Renal cortical epithelial cell (primary cell): ENCODE measurements at regions not wholly inside any gene's neighbourhood (a gene's known extent, or its start where the extent isn't known, plus 50 kb on each side); places are given as distances from the start of the nearest gene placed in this dataset.
A peak's percentile ranks its signal among the peaks of the same experiment; 100 is the strongest.

Source experiments
- DNase-seq: peaks from one replicate; pipeline ENCODE4 v3.0.0-alpha.2; 2011; ENCODE audit warnings: low read depth

- peak; percentile 19 for DNase-seq
Measured at GRCh38 chr12:89859508-89860220, 151.0 kb upstream of the ATP2B1 start.

DNA sequence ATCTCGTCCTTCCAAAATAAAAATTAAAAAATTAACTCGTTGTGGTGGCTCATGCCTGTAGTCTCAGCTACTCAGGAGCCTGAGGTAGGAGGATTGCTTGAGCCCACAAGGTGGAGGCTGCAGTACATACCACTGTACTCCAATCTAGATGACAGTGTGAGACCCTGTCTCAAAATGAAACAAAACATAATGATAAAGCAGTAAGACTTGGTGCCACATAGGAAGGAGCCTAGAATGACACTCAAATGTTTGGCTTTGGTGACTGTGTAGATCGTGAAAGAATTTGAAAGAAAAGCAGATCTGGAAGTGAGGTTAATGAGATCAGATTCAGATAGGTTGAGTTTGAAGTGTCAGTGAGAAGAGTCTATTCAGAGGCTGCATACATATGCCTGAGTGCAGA is 150.1 kb upstream of the ATP2B1 start:
- DNase-seq: no peak

GRCh38 chr12:89857652-89858274 is 149.1 kb upstream of the ATP2B1 start:
- DNase-seq: no peak

DNA sequence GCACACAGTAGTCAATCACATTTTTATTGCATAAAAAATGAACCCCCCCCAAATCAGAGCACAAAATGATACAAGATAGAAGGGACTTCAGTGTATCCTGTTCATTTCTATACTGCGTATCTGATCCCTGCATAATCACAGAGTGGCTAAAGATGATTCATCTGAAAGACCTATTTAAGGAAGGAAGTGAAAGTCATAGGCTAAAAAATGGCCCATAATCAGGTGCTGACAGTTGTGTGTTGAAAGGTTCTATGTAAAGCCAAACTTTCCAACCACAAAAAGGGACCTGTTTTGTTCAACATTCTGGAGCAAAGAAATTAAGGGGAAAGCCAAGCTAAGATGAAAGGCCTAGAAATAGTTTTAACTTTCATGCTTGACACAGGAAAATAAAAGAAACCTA is 147.8 kb upstream of the ATP2B1 start:
- peak; percentile 56 for DNase-seq

DNA sequence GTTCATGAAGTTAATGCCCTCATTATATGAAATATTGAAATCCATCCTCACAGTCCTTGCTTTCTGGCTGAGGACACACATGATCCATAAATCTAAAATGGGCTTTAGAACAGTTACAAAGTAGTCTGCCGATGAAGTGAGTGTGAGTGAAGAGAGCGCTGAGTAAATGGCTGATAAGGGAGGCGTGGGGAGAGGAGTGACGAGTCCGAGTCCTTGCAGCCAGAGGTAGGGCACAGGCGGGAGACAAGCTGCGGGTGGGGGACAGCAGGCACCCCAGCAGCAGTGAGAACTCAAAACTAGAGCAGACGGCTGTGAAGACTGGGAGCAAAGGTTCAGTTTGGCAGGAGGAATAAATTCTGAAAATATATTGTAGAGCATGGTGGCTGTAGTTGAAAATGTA is 140.1 kb upstream of the ATP2B1 start:
- no peak for DNase-seq

- DNase-seq: no peak
Measured at GRCh38 chr12:89846473-89847055, 137.9 kb upstream of the ATP2B1 start.

- DNase-seq: no peak
Measured at GRCh38 chr12:89845767-89846166, 137.1 kb upstream of the ATP2B1 start.

GRCh38 chr12:89845366-89845765 is 136.7 kb upstream of the ATP2B1 start:
- no peak for DNase-seq

DNA sequence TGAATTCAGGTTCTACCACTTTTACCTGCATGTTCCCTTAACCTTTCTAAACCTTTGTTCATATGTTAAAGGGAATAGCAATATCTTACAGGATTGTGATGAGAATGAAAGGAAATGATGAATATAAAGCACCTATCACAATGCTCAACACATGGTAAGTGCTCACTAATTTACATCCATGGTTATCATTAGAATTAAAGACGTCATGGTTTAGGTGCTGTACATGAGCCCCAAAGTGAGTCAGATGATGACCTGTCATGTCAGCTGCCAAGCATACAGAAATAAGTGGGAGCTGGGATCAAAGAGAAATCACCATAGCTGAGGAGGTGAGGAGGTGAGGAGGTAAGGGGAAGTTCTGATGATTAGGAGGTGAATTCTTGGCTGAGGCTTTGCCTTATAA is 135.9 kb upstream of the ATP2B1 start:
- no peak for DNase-seq

DNA sequence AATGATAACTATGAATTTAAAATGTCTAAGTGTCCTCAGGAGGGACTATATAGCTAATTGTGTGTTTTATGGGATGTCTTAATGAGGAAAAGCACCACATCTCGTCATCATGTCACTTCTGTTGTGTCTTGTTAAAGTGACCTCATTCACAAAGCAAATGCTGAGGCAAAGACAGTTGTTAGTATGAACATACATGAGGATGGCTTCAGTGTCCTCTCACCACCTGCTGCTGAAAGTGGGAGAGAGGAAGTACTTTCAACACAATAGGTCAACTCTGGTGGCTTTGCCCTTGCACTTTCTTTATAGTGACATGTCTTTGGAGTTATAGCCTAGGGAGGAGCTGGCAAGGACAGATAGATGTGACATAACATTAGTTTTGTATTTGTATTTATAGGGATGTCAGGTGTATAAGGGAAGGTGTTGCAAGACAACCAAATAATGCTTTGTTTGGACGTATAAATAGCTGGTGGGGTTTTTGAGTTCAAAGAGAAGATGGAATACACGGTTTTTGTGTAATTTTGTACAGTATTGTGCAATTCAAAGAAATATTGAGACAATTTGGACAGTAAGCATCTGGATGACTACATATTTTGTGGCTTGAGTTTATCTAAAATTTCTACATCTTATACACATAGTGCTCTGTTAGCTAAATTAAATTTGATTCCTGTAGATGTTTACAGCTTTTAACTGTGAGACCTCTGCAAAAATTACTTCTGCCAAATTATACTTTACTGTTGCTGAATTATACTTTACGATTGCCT is 131.7 kb upstream of the ATP2B1 start:
- no peak for DNase-seq

DNA sequence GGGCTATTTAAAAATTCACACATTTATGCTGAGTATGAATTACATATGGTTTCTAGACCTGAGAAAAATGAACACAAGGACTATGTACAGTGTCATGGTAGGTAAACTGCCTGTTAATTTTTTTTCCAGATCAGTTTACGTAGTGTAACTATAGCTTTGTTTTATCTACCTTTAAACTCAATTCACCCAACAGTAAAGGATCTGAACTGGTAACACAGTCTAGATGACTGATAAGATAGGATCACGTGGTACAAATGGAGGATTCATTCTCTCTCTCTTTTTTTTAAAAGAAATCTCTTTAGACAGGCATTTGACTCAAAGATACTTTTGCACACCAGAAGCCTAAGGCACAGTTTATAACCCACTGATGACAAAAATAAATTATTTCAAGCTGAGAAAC is 130.8 kb upstream of the ATP2B1 start:
- no peak for DNase-seq

- no peak for DNase-seq
Measured at GRCh38 chr12:89838833-89839232, 130.2 kb upstream of the ATP2B1 start.

DNA sequence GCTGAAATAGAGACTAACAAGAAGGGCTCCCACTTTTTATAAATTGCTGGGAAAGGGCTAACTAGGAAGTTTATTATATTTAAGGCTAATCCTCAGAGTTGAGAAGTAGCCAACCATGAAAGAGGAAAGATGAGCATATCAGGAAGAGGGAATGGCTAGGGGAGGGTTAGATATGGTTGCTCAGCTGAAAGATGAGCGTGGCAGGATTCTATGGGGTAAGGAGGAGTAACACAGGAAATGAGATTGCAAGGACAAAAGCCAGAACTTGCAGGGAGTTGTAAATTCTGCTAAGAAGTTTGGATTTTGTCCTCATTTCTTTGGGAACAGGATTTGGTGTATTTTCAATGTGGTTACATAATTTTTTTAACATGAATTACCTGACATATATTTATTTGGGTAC is 127.4 kb upstream of the ATP2B1 start:
- DNase-seq: no peak

DNA sequence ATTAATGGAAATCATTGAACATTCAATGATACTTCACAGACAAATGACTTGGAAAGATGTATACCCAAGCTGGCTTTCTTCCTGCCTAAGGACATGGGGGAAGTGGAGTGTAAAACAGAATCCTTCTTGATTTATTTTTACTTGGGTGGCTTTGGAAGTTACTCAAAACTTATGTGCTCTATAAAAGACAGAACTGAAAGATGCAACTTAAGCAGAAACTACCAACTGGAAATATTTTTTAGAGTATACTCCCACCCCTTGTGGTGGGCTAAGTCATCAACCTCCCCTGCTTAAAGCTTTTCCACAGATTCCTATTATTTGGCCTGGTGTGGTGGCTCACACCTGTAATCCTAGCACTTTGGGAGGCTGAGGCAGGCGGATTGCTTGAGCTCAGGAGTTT is 126.0 kb upstream of the ATP2B1 start:
- DNase-seq: no peak

DNA sequence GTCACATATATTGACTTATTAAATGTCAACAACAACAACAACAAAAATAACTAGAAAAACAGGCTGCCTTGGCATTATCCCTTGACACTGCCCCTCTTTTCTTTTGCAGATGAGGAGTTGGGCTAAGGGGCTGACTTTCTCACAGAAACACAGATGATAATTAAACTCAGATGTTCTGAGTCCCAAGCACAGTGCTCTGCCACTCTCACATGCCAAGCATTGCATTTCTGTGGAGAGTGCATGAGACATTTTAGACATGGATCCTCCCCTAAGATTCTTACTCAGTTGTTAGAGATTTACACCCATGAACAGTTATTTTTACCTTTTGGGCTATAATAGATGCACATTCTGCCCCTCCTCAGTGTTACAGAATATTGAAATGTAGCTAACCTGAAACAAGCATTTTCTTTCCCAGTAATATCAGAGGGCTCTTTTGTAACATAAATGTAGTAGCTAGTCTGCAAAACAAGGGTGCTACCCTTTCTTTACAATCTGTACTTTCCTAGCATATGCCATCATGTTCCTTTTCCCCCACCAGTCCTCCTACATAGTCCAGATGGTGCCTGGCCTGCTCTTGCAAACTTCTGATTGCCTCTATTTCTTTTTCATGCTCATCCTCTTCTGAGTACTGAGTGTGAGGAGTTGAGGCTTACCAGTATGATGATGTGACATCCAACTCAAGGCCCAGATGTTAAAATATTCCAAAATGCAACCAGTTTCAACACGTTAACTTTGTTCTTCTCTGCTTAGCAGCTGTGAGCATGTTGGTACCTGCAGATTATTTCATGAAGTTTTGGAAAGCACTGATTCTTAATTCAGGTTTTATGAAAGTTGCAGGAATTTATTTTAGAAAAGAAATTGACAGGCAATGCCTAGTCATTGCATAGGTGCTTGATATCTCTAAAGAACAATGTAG is 125.0 kb upstream of the ATP2B1 start:
- DNase-seq: no peak

DNA sequence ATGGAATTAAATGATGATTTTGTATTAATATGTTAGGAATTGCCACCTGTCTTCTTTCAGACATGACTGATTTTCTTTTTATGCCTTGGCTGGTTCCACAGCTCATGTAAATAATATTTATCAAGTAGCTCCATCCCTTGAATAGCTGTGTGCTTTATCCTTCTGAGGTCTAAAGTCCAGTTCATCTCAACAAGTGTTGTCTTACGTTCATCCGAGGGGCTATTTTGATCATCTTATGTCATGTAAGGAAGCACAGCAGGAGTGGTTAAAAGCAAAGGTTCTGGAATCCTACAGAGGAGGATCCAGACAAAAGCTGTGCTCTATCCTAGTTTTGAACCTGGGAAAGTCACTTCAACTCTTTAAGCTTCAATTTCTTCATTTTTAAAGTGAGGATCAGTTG is 123.7 kb upstream of the ATP2B1 start:
- no peak for DNase-seq

- DNase-seq: peak; percentile 84
Measured at GRCh38 chr12:89831310-89832095, 122.9 kb upstream of the ATP2B1 start.

- no peak for DNase-seq
Measured at GRCh38 chr12:89829434-89829975, 120.9 kb upstream of the ATP2B1 start.

DNA sequence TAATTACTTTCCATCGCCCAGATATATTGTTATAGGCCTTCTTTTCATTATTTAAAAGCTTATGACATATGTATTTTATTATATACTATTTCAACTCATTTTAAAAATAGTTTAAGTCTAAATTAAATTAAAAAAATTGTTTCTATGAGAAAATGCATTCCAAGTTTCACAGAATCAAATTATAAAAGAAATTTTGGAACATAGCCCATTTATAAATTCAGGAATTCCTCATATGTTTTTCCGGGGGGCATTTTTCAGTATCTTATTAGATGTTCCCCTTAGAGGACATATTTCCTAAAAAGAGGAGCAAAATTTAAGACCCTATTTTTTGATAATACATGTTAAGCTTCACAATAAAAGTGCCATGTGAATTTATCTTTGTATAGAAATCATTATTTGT is 119.9 kb upstream of the ATP2B1 start:
- no peak for DNase-seq

GRCh38 chr12:89827592-89827991 is 119.0 kb upstream of the ATP2B1 start:
- DNase-seq: no peak

GRCh38 chr12:89826468-89826867 is 117.8 kb upstream of the ATP2B1 start:
- no peak for DNase-seq
